PFSK-1 (cell line): ENCODE measurements at regions not wholly inside any gene's neighbourhood (a gene's known extent, or its start where the extent isn't known, plus 50 kb on each side); places are given as distances from the start of the nearest gene placed in this dataset.

Source experiments
- FOXP2 ChIP-seq: optimal IDR thresholded peaks from 2 replicates; pipeline ENCODE3; 2011; ENCODE audit warnings: borderline replicate concordance, control low read depth, inconsistent platforms; ENCODE audit not compliant: insufficient read depth; ENCODE audit errors: extremely low read length, extremely low read depth
- POLR2AphosphoS5 ChIP-seq: IDR thresholded peaks from 2 replicates; pipeline ENCODE4 v1.6.1; 2012; ENCODE audit warnings: low read depth, mild to moderate bottlenecking, control low read depth, low read length, moderate library complexity
- SIN3A ChIP-seq: IDR thresholded peaks from 2 replicates; pipeline ENCODE4 v1.6.1; 2012; ENCODE audit warnings: mild to moderate bottlenecking, low read length, moderate library complexity, borderline replicate concordance; ENCODE audit not compliant: insufficient read depth
- TAF1 ChIP-seq: IDR thresholded peaks from 2 replicates; pipeline ENCODE4 v1.6.1; 2012; ENCODE audit warnings: low read length, control low read depth, borderline replicate concordance; ENCODE audit not compliant: insufficient read depth
- TF ChIP-seq, protein P1 (sequence below), 2 experiments: IDR thresholded peaks; 2 replicates each; pipeline versions ENCODE4 v1.6.1 to v1.8.0; 2011 to 2012; ENCODE audit warnings: low read depth in 2 of 2, low read length in 2 of 2, control low read depth in 1 of 2, inconsistent platforms in 1 of 2, mild to moderate bottlenecking in 1 of 2, moderate library complexity in 1 of 2; ENCODE audit not compliant: insufficient read depth in 1 of 2

GRCh38 chr16:79784007-79784406, 183.5 kb upstream of the MAF start:
- no peak for TF ChIP-seq POLR2AphosphoS5
- TF ChIP-seq, protein P1, sequence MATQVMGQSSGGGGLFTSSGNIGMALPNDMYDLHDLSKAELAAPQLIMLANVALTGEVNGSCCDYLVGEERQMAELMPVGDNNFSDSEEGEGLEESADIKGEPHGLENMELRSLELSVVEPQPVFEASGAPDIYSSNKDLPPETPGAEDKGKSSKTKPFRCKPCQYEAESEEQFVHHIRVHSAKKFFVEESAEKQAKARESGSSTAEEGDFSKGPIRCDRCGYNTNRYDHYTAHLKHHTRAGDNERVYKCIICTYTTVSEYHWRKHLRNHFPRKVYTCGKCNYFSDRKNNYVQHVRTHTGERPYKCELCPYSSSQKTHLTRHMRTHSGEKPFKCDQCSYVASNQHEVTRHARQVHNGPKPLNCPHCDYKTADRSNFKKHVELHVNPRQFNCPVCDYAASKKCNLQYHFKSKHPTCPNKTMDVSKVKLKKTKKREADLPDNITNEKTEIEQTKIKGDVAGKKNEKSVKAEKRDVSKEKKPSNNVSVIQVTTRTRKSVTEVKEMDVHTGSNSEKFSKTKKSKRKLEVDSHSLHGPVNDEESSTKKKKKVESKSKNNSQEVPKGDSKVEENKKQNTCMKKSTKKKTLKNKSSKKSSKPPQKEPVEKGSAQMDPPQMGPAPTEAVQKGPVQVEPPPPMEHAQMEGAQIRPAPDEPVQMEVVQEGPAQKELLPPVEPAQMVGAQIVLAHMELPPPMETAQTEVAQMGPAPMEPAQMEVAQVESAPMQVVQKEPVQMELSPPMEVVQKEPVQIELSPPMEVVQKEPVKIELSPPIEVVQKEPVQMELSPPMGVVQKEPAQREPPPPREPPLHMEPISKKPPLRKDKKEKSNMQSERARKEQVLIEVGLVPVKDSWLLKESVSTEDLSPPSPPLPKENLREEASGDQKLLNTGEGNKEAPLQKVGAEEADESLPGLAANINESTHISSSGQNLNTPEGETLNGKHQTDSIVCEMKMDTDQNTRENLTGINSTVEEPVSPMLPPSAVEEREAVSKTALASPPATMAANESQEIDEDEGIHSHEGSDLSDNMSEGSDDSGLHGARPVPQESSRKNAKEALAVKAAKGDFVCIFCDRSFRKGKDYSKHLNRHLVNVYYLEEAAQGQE (IDR thresholded peaks at IDR 0.05; ENCODE audit: insufficient read depth in 1 of 2, low read depth in 2 of 2, low read length in 2 of 2): no peak
- no peak for TF ChIP-seq FOXP2
- no peak for TF ChIP-seq TAF1
- TF ChIP-seq SIN3A: no peak

GRCh38 chr16:79777679-79778078, 177.1 kb upstream of the MAF start:
- no peak for TF ChIP-seq POLR2AphosphoS5
- TF ChIP-seq, protein P1 (IDR thresholded peaks at IDR 0.05; ENCODE audit: insufficient read depth in 1 of 2, low read depth in 2 of 2, low read length in 2 of 2): no peak
- TF ChIP-seq FOXP2: no peak
- TF ChIP-seq SIN3A: no peak
- TF ChIP-seq TAF1: no peak

DNA sequence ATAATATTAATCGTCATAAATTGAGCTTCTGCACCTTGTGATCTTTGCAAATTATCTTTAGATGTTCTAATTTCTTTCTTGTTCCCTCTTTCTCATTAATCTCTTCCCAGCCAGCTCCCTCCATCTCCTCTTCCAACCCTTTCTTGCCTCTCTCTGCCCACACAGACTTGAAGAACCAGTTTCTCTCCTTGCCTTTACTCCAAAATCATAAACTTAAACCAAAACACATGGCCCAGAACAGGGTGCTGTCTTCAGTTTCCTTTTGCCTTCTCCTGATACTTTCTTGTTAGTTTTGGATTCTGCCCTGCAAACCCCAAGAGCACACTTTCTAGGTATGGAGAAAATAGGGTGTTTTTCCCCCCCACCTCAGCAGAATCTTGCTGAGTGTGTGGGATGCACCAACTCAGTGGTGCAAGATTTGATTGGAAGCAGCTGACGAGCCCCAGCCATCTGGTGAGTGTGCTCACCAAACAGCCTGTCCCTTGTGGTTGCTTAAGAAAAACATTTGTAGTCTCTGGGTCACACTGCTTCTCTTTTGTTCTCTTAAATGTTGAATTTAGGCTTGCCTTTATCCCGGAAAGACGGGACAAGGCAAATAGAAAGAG, 175.8 kb upstream of the MAF start:
- no peak for TF ChIP-seq FOXP2
- no peak for TF ChIP-seq POLR2AphosphoS5
- no peak for TF ChIP-seq TAF1
- no peak for TF ChIP-seq SIN3A
- TF ChIP-seq, protein P1 (IDR thresholded peaks at IDR 0.05; ENCODE audit: insufficient read depth in 1 of 2, low read depth in 2 of 2, low read length in 2 of 2): no peak

DNA sequence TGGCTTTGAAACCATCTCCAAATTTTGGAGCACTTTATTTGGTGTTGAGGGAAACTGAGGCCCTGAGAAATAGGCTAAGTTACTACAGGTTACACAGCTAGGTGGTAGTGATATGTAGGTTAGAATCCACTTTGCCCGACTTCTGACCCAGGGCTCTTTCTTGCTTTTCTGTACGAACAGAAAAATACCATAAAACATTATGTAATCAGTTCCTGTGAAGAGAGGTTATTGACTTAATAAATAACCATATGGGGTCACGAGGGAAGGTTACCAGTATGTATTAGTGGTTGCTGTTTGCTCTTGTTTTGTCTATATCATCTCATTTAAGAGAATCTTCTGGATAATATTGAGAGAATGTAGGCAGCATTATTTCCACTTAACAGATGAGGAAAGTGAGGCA, 172.2 kb upstream of the MAF start:
- TF ChIP-seq FOXP2: no peak
- TF ChIP-seq POLR2AphosphoS5: no peak
- no peak for TF ChIP-seq TAF1
- no peak for TF ChIP-seq SIN3A
- TF ChIP-seq, protein P1 (IDR thresholded peaks at IDR 0.05; ENCODE audit: insufficient read depth in 1 of 2, low read depth in 2 of 2, low read length in 2 of 2): no peak

DNA sequence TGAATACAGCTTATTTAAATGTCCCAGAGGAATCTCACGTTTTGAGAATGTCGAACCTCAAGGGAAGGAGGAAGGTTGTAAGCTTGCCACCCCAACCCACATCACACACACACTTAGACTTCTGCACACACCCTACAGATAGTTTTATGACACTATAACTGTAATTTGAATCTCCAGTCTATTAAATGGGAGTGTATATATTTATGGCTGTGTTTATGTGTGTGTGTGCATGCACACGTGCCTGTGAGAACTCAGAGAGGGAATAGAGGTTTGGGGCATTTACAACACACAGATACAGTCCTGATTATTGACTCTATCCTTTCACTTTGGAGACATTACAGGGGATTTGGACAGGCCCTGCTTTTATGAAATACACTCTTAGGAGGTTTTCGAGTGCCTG, 171.5 kb upstream of the MAF start:
- no peak for TF ChIP-seq FOXP2
- no peak for TF ChIP-seq POLR2AphosphoS5
- TF ChIP-seq, protein P1 (IDR thresholded peaks at IDR 0.05; ENCODE audit: insufficient read depth in 1 of 2, low read depth in 2 of 2, low read length in 2 of 2): no peak
- no peak for TF ChIP-seq SIN3A
- TF ChIP-seq TAF1: no peak
